ENCODE measurements at regions not wholly inside any gene's neighbourhood (a gene's known extent, or its start where the extent isn't known, plus 50 kb on each side); places are given as distances from the start of the nearest gene placed in this dataset.

GRCh38 chr20:11230999-11231398, 557.2 kb upstream of the JAG1 start:
- Histone ChIP-seq H2AFZ (replicated peaks; ENCODE audit: low read length, poor library complexity) (no peak overlapping the region), H3K4ac (ENCODE audit: low read depth, low read length) (no peak overlapping the region), H2BK20ac (ENCODE audit: low read depth, low read length) (no peak overlapping the region), H3K4me1 (ENCODE audit: control insufficient read depth, insufficient read depth, low read length) (peaks cover 8% of the 10 kb centered on the region), H3K4me3 (ENCODE audit: insufficient read depth, low read depth, low read length) (no peak overlapping the region), H3K23ac (ENCODE audit: low read depth, low read length) (no peak overlapping the region), H3K36me3 (ENCODE audit: control insufficient read depth, insufficient read depth, low read length) (no peaks in the 10 kb centered on the region), H4K20me1 (ENCODE audit: insufficient read depth, low read length) (no peaks in the 10 kb centered on the region), H3K27me3 (ENCODE audit: control insufficient read depth, insufficient read depth, low read length) (no peaks in the 10 kb centered on the region), H3K9me1 (ENCODE audit: insufficient read depth, low read length) (0 out of 2 replicates have a peak, but pooled peaks cover 3% of the 10 kb centered on the region), H2BK120ac (ENCODE audit: low read depth, low read length) (no peak overlapping the region), H4K5ac (ENCODE audit: low read depth, low read length) (no peak overlapping the region), H3K4me2 (ENCODE audit: low read depth, low read length) (no peak overlapping the region), H3K14ac (replicated peaks; ENCODE audit: low read depth, low read length) (no peak overlapping the region), H2AK5ac (ENCODE audit: low read depth, low read length) (no peak overlapping the region), H2BK15ac (ENCODE audit: low read depth, low read length) (no peak overlapping the region), H3K18ac (ENCODE audit: low read depth, low read length) (no peak overlapping the region), H4K91ac (ENCODE audit: insufficient read depth, low read depth, low read length) (no peak overlapping the region), H4K8ac (ENCODE audit: low read depth in 2 of 2, low read length in 2 of 2) (no peak overlapping the region), H3K56ac (ENCODE audit: extremely low read depth, insufficient read depth, low read length) (no peak overlapping the region), H3K9me3 (ENCODE audit: control insufficient read depth, insufficient read depth, low read length) (no peaks in the 10 kb centered on the region), H2BK5ac (ENCODE audit: low read depth, low read length, poor library complexity, severe bottlenecking) (no peak overlapping the region), H3K27ac (ENCODE audit: insufficient read depth, low read length) (no peak overlapping the region), H3K79me1 (ENCODE audit: low read depth in 1 of 2, low read length in 2 of 2) (no peaks in the 10 kb centered on the region), H2AK9ac (replicated peaks; ENCODE audit: low read depth, low read length, poor library complexity) (no peak overlapping the region), H3K9ac (ENCODE audit: low read depth, low read length) (no peak overlapping the region)
- ChIA-PET POLR2A (ENCODE audit: unreplicated experiment) (no interaction called here), CTCF (no interaction called here)
- TF ChIP-seq RAD21 (IDR thresholded peaks at IDR 0.05; ENCODE audit: low read length) (no peak), CEBPB (IDR thresholded peaks at IDR 0.05; ENCODE audit: low read depth, low read length) (no peak), RCOR1 (IDR thresholded peaks at IDR 0.05; ENCODE audit: insufficient replicate concordance, low read length) (no peak), POLR2A (IDR thresholded peaks at IDR 0.05; ENCODE audit: low read depth, low read length) (no peak), NFE2L2 (IDR thresholded peaks at IDR 0.05; ENCODE audit: low read depth, low read length) (no peak), ELK1 (IDR thresholded peaks at IDR 0.05; ENCODE audit: borderline replicate concordance, low read depth, low read length) (no peak), BHLHE40 (IDR thresholded peaks at IDR 0.05; ENCODE audit: low read depth, low read length) (no peak), MAFK (IDR thresholded peaks at IDR 0.05; ENCODE audit: low read depth, low read length) (no peak), FOS (IDR thresholded peaks at IDR 0.05; ENCODE audit: low read depth, low read length) (no peak), CTCF (conservative IDR thresholded peaks at IDR 0.05; ENCODE audit: low read depth, low read length) (no peak), CHD1 (IDR thresholded peaks at IDR 0.05; ENCODE audit: low read depth, low read length) (no peak), SMC3 (IDR thresholded peaks at IDR 0.05; ENCODE audit: low read depth, low read length) (no peak), USF2 (IDR thresholded peaks at IDR 0.05; ENCODE audit: low read depth, low read length) (no peak), MAZ (IDR thresholded peaks at IDR 0.05; ENCODE audit: borderline replicate concordance, low read depth, low read length) (no peak), MXI1 (IDR thresholded peaks at IDR 0.05; ENCODE audit: borderline replicate concordance, low read depth, low read length) (no peak), RFX5 (IDR thresholded peaks at IDR 0.05; ENCODE audit: low read depth, low read length) (no peak)
- dilution Hi-C loops (cut with HindIII; ENCODE audit: low sequenced_read_pairs, unreplicated experiment) = no loop called here
- in situ Hi-C loops (cut with MboI; ENCODE audit: low sequenced_read_pairs) = no loop called here
- no CpG with 5 or more reads among the region's 1 CpG for WGBS, 2 experiments (ENCODE audit: extremely low coverage in 2 of 2, insufficient read length in 1 of 2)
- ATAC-seq (ENCODE audit: low read depth) (no peak), DNase-seq (peak; percentile 35)
- intact Hi-C loops (cut with micrococcal nuclease) = no loop called here
- BruUV-seq (replicated peaks) = no TSS peak
